ENCODE measurements at regions not wholly inside any gene's neighbourhood (a gene's known extent, or its start where the extent isn't known, plus 50 kb on each side); places are given as distances from the start of the nearest gene placed in this dataset.

- TF ChIP-seq CTCF (conservative IDR thresholded peaks at IDR 0.05) (no peak), EZH2 (IDR thresholded peaks at IDR 0.05; ENCODE audit: low read depth) (no peak)
Observed at GRCh38 chr12:88648625-88649024, 68.4 kb upstream of the KITLG start.
